Right lung (tissue), 2 donors: ENCODE measurements at regions not wholly inside any gene's neighbourhood (a gene's known extent, or its start where the extent isn't known, plus 50 kb on each side); places are given as distances from the start of the nearest gene placed in this dataset.

Experiments
- DNase-seq, 2 donors: peaks; one replicate each; pipeline ENCODE4 v3.0.0-alpha.2; 2013

DNA sequence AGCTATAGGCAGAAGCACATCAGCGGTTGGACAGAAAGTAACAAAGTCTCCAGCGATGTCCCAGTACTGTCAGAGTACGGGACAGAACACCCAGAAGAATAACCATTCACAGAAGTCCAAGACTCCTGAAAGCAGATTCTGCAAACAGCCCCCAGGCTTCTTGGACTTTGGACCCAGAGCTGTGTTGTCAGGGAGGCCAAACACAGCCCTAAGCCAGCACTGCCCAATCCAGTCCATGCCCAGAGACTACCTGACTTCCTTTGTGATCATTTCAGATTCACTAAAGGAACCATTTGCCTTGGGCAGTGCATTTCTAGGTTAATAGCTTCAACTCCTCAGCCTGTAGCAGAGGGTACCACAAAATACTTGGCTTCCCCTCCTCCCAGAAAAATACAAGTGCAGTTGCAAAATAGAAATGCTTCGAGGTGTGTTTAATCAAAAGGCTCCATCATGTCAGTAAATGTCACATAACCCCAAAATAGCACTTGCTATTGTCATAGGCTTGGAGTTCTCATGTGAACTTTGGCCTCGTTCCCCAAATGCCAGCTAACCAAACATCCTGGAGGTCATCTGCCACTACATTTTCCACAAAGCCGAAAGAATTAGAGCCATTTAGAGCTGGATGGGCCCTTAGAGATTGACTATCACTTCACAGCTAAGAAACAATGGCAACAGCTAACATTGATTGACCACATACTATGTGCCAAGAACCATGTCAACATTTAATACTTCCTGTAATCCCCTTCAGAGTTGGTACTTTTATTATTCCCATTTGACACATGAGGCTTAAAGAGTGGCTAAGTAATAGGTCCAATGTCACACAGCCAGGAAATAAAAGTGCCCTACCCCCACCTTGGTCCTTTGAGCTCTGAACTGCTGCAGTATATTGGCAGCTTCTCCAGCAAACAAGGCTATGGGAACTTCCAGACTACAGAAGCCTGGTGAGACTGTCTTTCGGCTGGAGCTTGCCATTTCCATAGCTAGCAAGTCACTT is 329.9 kb downstream of the FOXO1 start:
- no peak for DNase-seq

DNA sequence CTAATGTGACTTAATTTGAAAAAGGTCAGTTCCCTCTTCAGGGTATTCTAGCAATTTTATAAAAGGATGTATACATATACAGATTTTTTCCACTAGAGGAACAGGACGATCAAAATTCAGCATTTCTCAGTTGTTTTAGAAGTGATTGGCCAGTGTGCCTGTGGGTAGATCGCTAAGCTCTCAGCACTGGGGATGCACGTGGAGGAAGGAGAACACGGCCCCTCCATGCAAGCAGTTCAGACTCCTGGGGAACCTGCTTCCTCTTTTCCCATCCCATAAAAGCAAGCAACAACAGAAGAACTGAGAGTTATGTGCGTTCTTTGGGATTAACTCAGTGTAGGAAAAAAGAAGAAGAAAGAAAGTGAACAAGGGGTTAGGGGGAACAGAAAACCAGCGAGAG is 328.8 kb downstream of the FOXO1 start:
- DNase-seq = no peak

DNA sequence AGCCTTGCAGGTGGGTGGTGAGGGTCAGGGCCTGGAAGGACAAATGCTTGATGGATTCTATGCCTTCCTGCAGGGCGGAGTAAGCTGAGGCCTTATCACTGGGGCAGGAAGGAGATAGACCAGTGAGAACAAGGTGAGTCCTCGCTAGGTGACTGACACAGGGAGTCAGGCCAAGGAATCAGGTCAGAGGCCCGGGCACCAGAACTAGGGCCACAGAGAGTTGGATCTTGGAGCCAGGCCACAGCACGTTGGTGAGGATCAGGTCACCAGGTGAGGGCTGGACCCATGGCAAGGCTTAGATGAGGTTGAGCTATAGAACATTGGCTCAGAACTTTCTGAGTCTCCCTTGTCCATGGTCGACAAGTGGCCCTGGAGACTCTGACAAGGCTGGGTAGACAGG is 328.2 kb downstream of the FOXO1 start:
- no peak for DNase-seq

DNA sequence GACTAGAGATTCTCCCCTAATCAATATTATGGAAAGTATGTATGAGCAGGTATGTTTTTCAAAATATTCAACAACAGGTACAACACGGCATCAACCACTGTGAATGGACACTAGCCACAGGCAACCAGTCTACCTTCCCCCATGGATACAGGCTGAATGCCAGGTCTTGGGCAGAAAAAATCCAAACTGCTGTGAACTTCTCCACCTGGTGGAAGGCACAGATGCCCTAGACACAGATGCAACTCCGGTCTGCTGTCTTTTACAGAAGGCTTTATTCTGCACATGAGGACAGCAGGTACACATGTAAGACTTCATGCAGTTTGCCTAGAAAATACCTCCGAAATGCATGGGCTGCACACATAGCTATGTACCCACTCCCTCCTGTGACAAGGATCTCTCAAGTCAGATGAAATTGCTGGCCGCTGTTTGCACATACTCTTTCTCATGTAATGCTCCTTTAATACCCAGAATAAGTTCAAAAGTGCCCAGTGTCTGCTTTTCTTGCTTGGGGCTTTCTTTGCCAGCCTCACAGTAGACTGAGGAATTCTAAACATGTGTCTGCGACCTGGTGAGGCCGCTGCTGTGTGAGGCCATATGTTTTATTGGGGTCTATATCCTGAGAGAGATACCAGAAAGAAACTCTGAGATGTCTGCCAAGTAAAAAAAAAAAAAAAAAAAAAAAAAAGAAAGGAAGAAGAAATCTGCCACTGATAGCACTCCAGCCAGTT is 325.9 kb downstream of the FOXO1 start:
- DNase-seq = no peak

- DNase-seq = no peak
These were observed 325.4 kb downstream of the FOXO1 start for GRCh38 chr13:40341096-40341471.

GRCh38 chr13:40341501-40341900 is 324.9 kb downstream of the FOXO1 start:
- no peak for DNase-seq

GRCh38 chr13:40342461-40342860 is 324.0 kb downstream of the FOXO1 start:
- no peak for DNase-seq

DNA sequence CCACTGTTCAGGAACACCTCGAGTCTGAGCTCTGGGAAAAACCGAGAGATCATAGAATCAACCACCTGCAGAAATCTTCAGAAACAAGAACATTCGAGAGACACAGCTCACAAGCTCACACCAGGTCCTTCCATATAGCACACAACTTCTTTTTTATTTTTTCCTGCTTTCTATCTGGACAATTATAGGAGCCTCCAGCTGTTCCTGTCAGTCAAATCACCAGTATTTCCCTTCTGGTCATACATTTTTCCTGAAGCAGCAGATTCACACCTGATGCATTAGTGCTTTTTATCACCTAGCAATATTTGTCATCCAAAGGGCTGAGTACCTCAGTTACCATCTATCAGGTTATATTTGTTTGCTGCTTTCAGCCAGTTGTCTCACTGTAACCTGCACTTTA is 323.5 kb downstream of the FOXO1 start:
- DNase-seq = no peak

- no peak for DNase-seq
These were observed 322.7 kb downstream of the FOXO1 start for GRCh38 chr13:40343550-40344269.

- peak; percentile 34 to 61 for DNase-seq
These were observed 321.9 kb downstream of the FOXO1 start for GRCh38 chr13:40344270-40345148.

DNA sequence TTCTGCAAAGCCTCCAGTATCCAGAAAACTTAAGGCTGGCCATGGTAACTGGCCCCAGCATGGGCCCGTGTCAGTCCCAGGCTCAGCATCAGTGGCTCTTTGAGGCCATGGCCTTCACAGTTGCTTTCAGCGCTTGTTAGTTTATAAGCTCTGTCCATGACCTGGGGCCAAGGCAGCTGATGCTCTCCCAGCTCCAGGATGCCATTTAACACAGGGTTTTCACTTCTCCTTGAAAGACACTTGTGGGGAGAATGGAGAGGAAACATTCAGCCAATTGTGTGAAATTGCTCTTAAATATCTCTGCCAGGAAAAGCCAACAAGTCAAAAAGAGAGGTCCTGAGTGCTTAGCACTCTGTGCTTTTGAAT is 321.3 kb downstream of the FOXO1 start:
- DNase-seq = no peak

GRCh38 chr13:40345654-40346372 is 320.6 kb downstream of the FOXO1 start:
- DNase-seq = no peak

DNA sequence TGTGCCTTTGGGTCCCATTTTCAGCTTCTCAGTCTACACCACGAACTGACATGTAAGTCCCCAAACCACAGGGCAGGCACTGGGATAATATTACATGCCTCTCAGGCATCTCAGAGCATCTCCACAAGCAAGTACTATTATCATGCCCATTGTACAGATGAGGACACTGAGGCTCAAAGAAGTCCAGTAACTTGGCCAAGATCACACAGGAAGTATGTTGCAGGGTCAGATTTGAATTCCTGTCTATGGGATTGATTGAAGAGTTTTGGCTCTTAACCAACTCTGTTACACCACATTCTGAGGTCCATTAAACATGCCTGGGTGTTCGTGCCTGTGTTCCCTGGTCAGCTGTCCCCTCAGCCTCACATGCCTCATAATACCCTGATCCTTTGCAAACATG is 319.8 kb downstream of the FOXO1 start:
- DNase-seq = no peak

DNA sequence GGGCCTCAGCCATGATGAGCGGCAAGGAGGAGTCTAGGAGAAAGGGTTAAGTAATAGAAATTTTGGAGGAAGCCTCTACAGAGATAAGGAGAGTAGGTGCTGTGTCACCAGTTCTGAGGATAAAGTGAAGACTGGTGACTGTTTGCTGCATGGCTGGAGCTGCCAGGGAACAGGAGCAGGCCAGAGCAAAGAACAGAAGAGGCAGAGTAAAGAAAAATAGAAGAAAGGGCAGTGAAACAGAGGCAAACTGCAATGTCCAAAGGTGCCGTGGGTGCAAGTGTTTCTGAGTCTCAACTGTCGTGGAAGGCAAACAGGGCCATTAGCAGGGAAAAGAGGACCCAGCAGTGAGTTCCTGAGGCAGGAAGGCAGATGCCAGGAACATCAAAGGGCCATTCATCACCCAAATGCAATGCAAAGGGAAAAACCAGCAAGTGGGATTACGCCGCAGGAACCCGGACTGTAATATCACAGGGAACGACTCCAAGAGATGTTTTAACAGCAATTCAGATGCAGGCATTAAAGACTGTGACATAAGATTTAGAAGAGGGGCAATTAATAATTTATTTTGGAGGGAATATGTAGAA is 318.3 kb downstream of the FOXO1 start:
- DNase-seq = no peak

DNA sequence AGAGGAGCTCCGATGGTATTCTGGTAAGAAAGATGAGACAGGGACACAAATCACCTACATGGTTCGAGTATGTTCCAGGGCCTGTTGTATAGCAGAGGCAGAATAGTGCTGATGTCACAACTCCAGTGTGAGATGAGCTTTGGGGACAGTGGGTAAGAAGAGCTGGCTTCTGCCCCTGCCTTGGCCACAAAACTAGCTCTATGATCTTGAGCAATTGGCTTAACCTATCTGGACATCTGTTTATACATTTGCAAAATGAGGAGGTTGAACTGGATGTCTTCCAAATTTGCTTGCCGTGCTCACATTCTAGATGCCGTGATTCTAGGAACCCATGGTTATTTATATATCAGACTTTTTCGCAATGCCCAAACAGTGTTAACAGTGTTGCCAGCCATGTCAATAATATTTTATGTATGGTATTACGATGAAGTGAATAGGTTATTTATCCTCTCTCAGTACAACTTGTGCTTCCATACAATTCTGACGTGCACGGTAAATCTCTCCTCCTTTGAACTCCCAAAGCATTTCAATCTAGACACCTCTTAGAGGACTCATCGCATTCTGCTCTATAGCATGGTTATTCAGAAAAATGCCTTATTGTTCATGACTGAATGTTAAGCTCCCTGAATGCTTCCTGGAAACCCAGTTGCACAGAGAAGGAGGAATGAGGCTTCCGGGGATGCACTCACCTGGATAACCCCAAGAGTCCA is 316.0 kb downstream of the FOXO1 start:
- no peak for DNase-seq

DNA sequence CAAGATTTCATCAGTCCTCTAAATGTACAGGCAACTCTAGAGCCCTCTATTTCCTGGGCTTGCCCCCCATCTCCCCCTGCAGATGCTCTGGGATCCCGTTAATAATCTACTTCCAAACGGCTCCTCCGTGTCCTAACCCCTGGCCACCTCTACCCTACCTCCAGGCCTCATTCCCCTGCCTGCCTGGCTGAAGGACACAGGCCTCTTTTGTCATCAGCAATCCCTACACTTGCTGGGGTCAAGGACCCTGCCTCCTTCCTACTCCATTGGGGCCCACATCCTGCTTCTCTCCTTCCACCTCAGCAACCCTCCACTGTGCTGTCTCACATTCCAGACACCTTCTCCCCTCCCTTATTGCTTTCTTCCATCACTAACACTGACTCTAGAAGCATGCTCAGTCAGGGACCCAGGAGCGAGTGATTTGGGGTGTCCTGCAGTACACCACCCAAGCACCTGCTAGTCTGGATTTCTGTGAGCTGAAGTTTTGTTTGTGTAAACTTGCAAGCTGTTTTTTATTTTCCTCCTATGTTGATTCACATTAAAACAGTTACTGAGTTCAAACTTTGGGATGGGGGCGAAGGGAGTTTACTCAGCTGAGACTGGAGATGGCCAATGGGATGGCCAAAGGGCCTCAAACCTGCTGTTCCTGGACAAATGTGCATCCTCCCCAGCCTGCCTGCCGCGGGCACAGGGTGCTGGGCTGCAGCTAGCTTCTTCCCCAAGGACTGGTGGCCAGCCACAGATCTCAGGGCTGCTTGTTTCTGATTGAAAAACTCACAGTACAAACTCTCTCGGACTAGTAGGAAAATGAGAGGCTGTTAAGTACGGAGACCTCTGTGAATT is 314.7 kb downstream of the FOXO1 start:
- DNase-seq = no peak

- no peak for DNase-seq
These were observed 314.1 kb downstream of the FOXO1 start for GRCh38 chr13:40352380-40352778.

- DNase-seq = no peak
These were observed 313.5 kb downstream of the FOXO1 start for GRCh38 chr13:40352802-40353562.
